GM23338 (cell line): ENCODE measurements at regions not wholly inside any gene's neighbourhood (a gene's known extent, or its start where the extent isn't known, plus 50 kb on each side); places are given as distances from the start of the nearest gene placed in this dataset.

Experiments
- ATAC-seq: fragments of 200-7000 bp; cut with Tn5 transposase; 3 replicates; pipeline ENCODE4 v1.9.1; 2020
- DNase-seq: peaks from one replicate; pipeline ENCODE4 v3.0.0-alpha.2; 2015; ENCODE audit warnings: low spot score
- H2AFZ ChIP-seq: fragments of 200-600 bp; sonication (generic); 2 replicates; pipeline ENCODE4 v1.8.0; 2016; ENCODE audit warnings: antibody characterized with exemption, mild to moderate bottlenecking, moderate library complexity
- H3F3A ChIP-seq: fragments of 200-600 bp; sonication (generic); replicated peaks from 2 replicates; pipeline ENCODE4 v1.8.0; 2017; ENCODE audit warnings: antibody characterized with exemption, mixed run types, low read depth
- H3K27ac ChIP-seq: fragments of 200-600 bp; sonication (generic); 2 replicates; pipeline ENCODE4 v1.6.1; 2016; ENCODE audit warnings: low read depth
- H3K27me3 ChIP-seq: fragments of 200-600 bp; sonication (generic); 2 replicates; pipeline ENCODE4 v1.8.0; 2016; ENCODE audit warnings: mild to moderate bottlenecking, mixed run types, moderate library complexity; ENCODE audit not compliant: insufficient read depth
- H3K36me3 ChIP-seq: fragments of 200-600 bp; sonication (generic); 2 replicates; pipeline ENCODE4 v1.8.0; 2016; ENCODE audit warnings: mild to moderate bottlenecking; ENCODE audit not compliant: insufficient read depth
- H3K4me1 ChIP-seq: fragments of 200-600 bp; sonication (generic); 2 replicates; pipeline ENCODE4 v1.8.0; 2016; ENCODE audit warnings: mild to moderate bottlenecking, moderate library complexity; ENCODE audit not compliant: insufficient read depth
- H3K4me2 ChIP-seq: fragments of 200-600 bp; sonication (generic); 2 replicates; pipeline ENCODE4 v1.7.1; 2017; ENCODE audit warnings: mixed run types
- H3K4me3 ChIP-seq: fragments of 200-600 bp; sonication (generic); 2 replicates; pipeline ENCODE4 v1.6.1; 2016; ENCODE audit warnings: mixed run types
- H3K79me2 ChIP-seq: fragments of 200-600 bp; sonication (generic); replicated peaks from 2 replicates; pipeline ENCODE4 v1.8.0; 2017; ENCODE audit warnings: mild to moderate bottlenecking; ENCODE audit not compliant: insufficient read depth
- H3K9me2 ChIP-seq: fragments of 200-600 bp; sonication (generic); 2 replicates; pipeline ENCODE4 v1.8.0; 2017; ENCODE audit not compliant: insufficient read depth
- H4K20me1 ChIP-seq: fragments of 200-600 bp; sonication (generic); replicated peaks from 2 replicates; pipeline ENCODE4 v1.8.0; 2017; ENCODE audit warnings: mild to moderate bottlenecking; ENCODE audit not compliant: insufficient read depth
- H3K27ac Mint-ChIP-seq: 2 replicates; pipeline ENCODE4 v1.8.0; 2020; ENCODE audit warnings: inconsistent platforms, mild to moderate bottlenecking, moderate library complexity, mixed read lengths
- H3K27me3 Mint-ChIP-seq: 3 replicates; pipeline ENCODE4 v1.8.0; 2022; ENCODE audit warnings: low read depth, mild to moderate bottlenecking, moderate library complexity, mixed read lengths, inconsistent platforms; ENCODE audit not compliant: insufficient read depth, poor library complexity
- H3K36me3 Mint-ChIP-seq: 3 replicates; pipeline ENCODE4 v1.8.0; 2021; ENCODE audit warnings: low read depth, mild to moderate bottlenecking, inconsistent platforms, moderate library complexity, mixed read lengths
- H3K4me1 Mint-ChIP-seq: 3 replicates; pipeline ENCODE4 v1.8.0; 2020; ENCODE audit warnings: mild to moderate bottlenecking, inconsistent platforms, mixed read lengths
- H3K4me3 Mint-ChIP-seq: 3 replicates; pipeline ENCODE4 v1.8.0; 2021; ENCODE audit warnings: moderate library complexity, mild to moderate bottlenecking, inconsistent platforms, mixed read lengths
- H3K9me3 Mint-ChIP-seq: 3 replicates; pipeline ENCODE4 v1.8.0; 2020; ENCODE audit warnings: moderate library complexity, mild to moderate bottlenecking, inconsistent platforms, mixed read lengths
- EZH2 ChIP-seq: fragments of 200-600 bp; sonication (generic); IDR thresholded peaks from one replicate; pipeline ENCODE4 v1.8.0; 2017; ENCODE audit warnings: antibody characterized with exemption, mild to moderate bottlenecking, low read depth; ENCODE audit not compliant: unreplicated experiment
- EZH2phosphoT487 ChIP-seq: fragments of 200-600 bp; sonication (generic); IDR thresholded peaks from one replicate; pipeline ENCODE4 v1.8.1; 2018; ENCODE audit warnings: antibody characterized with exemption; ENCODE audit not compliant: unreplicated experiment
- NANOG ChIP-seq: IDR thresholded peaks from 2 replicates; pipeline ENCODE4 v1.6.1; 2016; ENCODE audit warnings: antibody characterized with exemption, borderline replicate concordance
- ZNF114 ChIP-seq: fragments of 250-450 bp; sonication (Bioruptor Pico); IDR thresholded peaks from 2 replicates; pipeline ENCODE4 v1.5.0; 2020; ENCODE audit warnings: mild to moderate bottlenecking, moderate library complexity
- ZNF331 ChIP-seq: fragments of 250-450 bp; sonication (Bioruptor Pico); IDR thresholded peaks from 2 replicates; pipeline ENCODE4 v1.5.0; 2020; ENCODE audit warnings: low read depth, mild to moderate bottlenecking, moderate library complexity
- TF ChIP-seq, protein P1 (sequence below): IDR thresholded peaks from 2 replicates; pipeline ENCODE4 v1.6.1; 2016; ENCODE audit warnings: antibody characterized with exemption
- TF ChIP-seq, protein P2 (sequence below), 2 experiments: fragments of 200-600 bp in 1 of 2; sonication (generic) in 1 of 2; conservative IDR thresholded peaks; 2 replicates each; pipeline versions ENCODE4 v1.5.1 to v1.6.1; 2016 to 2017; ENCODE audit warnings: antibody characterized with exemption in 2 of 2, low read depth in 2 of 2, mild to moderate bottlenecking in 2 of 2, moderate library complexity in 1 of 2
- TF ChIP-seq, protein P3 (sequence below): fragments of 250-450 bp; sonication (Bioruptor Pico); IDR thresholded peaks from 2 replicates; pipeline ENCODE4 v1.5.0; 2020; ENCODE audit warnings: mild to moderate bottlenecking, moderate library complexity

DNA sequence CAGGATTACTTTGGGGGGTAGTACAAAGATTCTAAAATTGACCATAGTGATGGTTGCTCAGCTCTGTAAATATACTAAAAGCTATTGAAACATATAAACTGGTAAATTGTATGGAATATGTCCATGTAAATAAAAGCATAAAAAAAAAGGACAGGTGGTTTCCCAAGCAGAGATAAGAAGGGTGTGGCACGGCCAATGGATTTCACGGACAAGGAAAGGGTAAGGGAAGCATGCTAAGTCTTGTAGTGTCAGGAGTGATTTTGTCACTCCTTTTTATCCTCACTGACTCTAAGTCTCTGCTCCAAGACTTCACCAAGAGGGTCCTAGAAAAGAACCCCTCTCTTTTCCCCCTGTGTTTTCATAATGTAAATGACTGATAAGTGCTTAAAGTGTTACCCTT, 229.2 kb downstream of the SPTSSA start:
- Histone ChIP-seq H3K27me3 (no peaks in the 10 kb centered on the region), H3K27ac (no peak overlapping the region), H3F3A (no peaks in the 10 kb centered on the region), H3K4me1 (no peaks in the 10 kb centered on the region), H3K79me2 (no peaks in the 10 kb centered on the region), H3K4me2 (no peak overlapping the region), H3K4me3 (no peak overlapping the region), H4K20me1 (no peaks in the 10 kb centered on the region), H3K36me3 (no peaks in the 10 kb centered on the region), H2AFZ (no peak overlapping the region), H3K9me2 (no peaks in the 10 kb centered on the region)
- Mint-ChIP-seq H3K4me3 (no peak overlapping the region), H3K27ac (no peak overlapping the region), H3K4me1 (peaks cover 5% of the 10 kb centered on the region; the same call in 1 of the 3 replicates), H3K27me3 (no peaks in the 10 kb centered on the region), H3K36me3 (no peaks in the 10 kb centered on the region), H3K9me3 (no peaks in the 10 kb centered on the region)
- TF ChIP-seq ZNF331, result no peak
- TF ChIP-seq NANOG, result no peak
- TF ChIP-seq ZNF114, result no peak
- TF ChIP-seq, protein P1, sequence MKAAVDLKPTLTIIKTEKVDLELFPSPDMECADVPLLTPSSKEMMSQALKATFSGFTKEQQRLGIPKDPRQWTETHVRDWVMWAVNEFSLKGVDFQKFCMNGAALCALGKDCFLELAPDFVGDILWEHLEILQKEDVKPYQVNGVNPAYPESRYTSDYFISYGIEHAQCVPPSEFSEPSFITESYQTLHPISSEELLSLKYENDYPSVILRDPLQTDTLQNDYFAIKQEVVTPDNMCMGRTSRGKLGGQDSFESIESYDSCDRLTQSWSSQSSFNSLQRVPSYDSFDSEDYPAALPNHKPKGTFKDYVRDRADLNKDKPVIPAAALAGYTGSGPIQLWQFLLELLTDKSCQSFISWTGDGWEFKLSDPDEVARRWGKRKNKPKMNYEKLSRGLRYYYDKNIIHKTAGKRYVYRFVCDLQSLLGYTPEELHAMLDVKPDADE, result no peak
- ATAC-seq (no peak), DNase-seq (no peak)

DNA sequence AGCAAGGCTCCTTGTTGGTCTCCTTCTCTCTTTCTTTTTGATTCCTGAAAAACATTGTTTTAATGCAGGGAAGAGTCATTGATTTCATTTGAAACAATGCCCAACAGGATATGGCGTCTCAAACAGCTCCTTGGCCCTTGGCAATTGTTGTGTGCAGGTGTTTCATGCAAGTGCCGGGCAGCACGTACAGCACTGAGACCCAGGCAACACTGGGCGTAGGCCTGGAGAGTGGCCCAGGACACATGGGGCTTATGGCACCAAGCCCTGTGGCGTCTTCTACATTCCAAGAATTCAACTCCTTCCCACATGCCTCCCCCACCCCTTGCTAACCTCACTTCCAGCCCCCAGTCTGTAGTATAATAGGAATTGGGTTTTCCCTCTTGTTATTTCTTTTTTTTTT, 230.4 kb downstream of the SPTSSA start:
- 0 out of 2 replicates have a peak overlapping the region, but pooled peaks have one; percentile 23 for H2AFZ ChIP-seq
- H3K27me3 ChIP-seq, result no peaks in the 10 kb centered on the region
- TF ChIP-seq, protein P2, sequence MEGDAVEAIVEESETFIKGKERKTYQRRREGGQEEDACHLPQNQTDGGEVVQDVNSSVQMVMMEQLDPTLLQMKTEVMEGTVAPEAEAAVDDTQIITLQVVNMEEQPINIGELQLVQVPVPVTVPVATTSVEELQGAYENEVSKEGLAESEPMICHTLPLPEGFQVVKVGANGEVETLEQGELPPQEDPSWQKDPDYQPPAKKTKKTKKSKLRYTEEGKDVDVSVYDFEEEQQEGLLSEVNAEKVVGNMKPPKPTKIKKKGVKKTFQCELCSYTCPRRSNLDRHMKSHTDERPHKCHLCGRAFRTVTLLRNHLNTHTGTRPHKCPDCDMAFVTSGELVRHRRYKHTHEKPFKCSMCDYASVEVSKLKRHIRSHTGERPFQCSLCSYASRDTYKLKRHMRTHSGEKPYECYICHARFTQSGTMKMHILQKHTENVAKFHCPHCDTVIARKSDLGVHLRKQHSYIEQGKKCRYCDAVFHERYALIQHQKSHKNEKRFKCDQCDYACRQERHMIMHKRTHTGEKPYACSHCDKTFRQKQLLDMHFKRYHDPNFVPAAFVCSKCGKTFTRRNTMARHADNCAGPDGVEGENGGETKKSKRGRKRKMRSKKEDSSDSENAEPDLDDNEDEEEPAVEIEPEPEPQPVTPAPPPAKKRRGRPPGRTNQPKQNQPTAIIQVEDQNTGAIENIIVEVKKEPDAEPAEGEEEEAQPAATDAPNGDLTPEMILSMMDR (conservative IDR thresholded peaks at IDR 0.05; ENCODE audit: low read depth in 2 of 2), result no peak
- TF ChIP-seq, protein P1, result no peak
- no peak for TF ChIP-seq NANOG
- no peak for TF ChIP-seq EZH2phosphoT487
- TF ChIP-seq ZNF331, result no peak
- no peak for TF ChIP-seq EZH2
- TF ChIP-seq ZNF114, result no peak
- TF ChIP-seq, protein P3, sequence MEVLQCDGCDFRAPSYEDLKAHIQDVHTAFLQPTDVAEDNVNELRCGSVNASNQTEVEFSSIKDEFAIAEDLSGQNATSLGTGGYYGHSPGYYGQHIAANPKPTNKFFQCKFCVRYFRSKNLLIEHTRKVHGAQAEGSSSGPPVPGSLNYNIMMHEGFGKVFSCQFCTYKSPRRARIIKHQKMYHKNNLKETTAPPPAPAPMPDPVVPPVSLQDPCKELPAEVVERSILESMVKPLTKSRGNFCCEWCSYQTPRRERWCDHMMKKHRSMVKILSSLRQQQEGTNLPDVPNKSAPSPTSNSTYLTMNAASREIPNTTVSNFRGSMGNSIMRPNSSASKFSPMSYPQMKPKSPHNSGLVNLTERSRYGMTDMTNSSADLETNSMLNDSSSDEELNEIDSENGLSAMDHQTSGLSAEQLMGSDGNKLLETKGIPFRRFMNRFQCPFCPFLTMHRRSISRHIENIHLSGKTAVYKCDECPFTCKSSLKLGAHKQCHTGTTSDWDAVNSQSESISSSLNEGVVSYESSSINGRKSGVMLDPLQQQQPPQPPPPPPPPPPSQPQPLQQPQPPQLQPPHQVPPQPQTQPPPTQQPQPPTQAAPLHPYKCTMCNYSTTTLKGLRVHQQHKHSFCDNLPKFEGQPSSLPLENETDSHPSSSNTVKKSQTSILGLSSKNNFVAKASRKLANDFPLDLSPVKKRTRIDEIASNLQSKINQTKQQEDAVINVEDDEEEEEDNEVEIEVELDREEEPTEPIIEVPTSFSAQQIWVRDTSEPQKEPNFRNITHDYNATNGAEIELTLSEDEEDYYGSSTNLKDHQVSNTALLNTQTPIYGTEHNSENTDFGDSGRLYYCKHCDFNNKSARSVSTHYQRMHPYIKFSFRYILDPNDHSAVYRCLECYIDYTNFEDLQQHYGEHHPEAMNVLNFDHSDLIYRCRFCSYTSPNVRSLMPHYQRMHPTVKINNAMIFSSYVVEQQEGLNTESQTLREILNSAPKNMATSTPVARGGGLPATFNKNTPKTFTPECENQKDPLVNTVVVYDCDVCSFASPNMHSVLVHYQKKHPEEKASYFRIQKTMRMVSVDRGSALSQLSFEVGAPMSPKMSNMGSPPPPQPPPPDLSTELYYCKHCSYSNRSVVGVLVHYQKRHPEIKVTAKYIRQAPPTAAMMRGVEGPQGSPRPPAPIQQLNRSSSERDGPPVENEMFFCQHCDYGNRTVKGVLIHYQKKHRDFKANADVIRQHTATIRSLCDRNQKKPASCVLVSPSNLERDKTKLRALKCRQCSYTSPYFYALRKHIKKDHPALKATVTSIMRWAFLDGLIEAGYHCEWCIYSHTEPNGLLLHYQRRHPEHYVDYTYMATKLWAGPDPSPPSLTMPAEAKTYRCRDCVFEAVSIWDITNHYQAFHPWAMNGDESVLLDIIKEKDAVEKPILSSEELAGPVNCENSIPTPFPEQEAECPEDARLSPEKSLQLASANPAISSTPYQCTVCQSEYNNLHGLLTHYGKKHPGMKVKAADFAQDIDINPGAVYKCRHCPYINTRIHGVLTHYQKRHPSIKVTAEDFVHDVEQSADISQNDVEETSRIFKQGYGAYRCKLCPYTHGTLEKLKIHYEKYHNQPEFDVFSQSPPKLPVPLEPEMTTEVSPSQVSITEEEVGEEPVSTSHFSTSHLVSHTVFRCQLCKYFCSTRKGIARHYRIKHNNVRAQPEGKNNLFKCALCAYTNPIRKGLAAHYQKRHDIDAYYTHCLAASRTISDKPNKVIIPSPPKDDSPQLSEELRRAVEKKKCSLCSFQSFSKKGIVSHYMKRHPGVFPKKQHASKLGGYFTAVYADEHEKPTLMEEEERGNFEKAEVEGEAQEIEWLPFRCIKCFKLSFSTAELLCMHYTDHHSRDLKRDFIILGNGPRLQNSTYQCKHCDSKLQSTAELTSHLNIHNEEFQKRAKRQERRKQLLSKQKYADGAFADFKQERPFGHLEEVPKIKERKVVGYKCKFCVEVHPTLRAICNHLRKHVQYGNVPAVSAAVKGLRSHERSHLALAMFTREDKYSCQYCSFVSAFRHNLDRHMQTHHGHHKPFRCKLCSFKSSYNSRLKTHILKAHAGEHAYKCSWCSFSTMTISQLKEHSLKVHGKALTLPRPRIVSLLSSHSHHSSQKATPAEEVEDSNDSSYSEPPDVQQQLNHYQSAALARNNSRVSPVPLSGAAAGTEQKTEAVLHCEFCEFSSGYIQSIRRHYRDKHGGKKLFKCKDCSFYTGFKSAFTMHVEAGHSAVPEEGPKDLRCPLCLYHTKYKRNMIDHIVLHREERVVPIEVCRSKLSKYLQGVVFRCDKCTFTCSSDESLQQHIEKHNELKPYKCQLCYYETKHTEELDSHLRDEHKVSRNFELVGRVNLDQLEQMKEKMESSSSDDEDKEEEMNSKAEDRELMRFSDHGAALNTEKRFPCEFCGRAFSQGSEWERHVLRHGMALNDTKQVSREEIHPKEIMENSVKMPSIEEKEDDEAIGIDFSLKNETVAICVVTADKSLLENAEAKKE (CRISPR knock-in tag), result no peak

More for the DNA sequence above, 230.4 kb downstream of the SPTSSA start:
- H4K20me1 ChIP-seq, result no peaks in the 10 kb centered on the region
- no peaks in the 10 kb centered on the region for H3K79me2 ChIP-seq
- Mint-ChIP-seq H3K27me3 (no peaks in the 10 kb centered on the region), H3K4me1 (peaks cover 6% of the 10 kb centered on the region; the same call in 1 of the 3 replicates), H3K4me3 (no peak overlapping the region), H3K27ac (no peak overlapping the region), H3K36me3 (no peaks in the 10 kb centered on the region), H3K9me3 (no peaks in the 10 kb centered on the region)
- no peak overlapping the region for H3K4me2 ChIP-seq
- DNase-seq, result no peak
- no peak overlapping the region for H3K4me3 ChIP-seq
- ATAC-seq, result no peak
- no peaks in the 10 kb centered on the region for H3K9me2 ChIP-seq
- no peak overlapping the region for H3K27ac ChIP-seq
- H3K36me3 ChIP-seq, result no peaks in the 10 kb centered on the region
- no peaks in the 10 kb centered on the region for H3K4me1 ChIP-seq
- H3F3A ChIP-seq, result no peaks in the 10 kb centered on the region
